ENCODE measurements at regions not wholly inside any gene's neighbourhood (a gene's known extent, or its start where the extent isn't known, plus 50 kb on each side); places are given as distances from the start of the nearest gene placed in this dataset.

DNA sequence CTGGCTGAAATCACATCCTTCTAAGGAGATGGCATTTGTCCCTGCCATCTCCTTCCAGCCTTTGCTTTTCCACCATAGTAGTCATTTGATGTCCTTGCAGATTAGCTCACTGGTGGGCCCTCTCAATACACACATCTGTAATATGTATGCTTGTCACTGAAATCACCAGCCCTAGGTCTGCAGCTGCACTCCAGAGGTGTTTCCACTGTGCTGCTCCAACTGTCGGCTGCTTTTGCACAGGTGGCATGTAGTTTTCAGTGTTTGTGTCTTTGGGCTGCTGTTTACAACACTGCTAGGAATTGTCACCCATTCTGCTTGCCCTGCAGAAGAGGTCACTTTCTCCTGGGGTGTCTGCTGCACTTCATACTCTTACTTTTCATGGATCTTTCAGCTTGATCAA is 69.0 kb upstream of the GRAMD1B start:
- TF ChIP-seq, protein P1, sequence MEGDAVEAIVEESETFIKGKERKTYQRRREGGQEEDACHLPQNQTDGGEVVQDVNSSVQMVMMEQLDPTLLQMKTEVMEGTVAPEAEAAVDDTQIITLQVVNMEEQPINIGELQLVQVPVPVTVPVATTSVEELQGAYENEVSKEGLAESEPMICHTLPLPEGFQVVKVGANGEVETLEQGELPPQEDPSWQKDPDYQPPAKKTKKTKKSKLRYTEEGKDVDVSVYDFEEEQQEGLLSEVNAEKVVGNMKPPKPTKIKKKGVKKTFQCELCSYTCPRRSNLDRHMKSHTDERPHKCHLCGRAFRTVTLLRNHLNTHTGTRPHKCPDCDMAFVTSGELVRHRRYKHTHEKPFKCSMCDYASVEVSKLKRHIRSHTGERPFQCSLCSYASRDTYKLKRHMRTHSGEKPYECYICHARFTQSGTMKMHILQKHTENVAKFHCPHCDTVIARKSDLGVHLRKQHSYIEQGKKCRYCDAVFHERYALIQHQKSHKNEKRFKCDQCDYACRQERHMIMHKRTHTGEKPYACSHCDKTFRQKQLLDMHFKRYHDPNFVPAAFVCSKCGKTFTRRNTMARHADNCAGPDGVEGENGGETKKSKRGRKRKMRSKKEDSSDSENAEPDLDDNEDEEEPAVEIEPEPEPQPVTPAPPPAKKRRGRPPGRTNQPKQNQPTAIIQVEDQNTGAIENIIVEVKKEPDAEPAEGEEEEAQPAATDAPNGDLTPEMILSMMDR (IDR thresholded peaks at IDR 0.05) = no peak
- no peak for TF ChIP-seq POLR2AphosphoS5 (IDR thresholded peaks at IDR 0.05)
- no peak for TF ChIP-seq POLR2A (IDR thresholded peaks at IDR 0.05)

All from prostate gland (tissue), 2 donors.